IMR-90 (cell line): ENCODE measurements at regions not wholly inside any gene's neighbourhood (a gene's known extent, or its start where the extent isn't known, plus 50 kb on each side); places are given as distances from the start of the nearest gene placed in this dataset.

Source experiments
- ATAC-seq: fragments of 200-7000 bp; cut with Tn5 transposase; 2 replicates; pipeline ENCODE4 v1.9.1; 2020; ENCODE audit warnings: low read depth, mild to moderate bottlenecking, moderate library complexity
- BruUV-seq: library from RNA; stranded (reverse); fragments of 400-500 nt; replicated peaks from 2 replicates; lab custom pipeline; 2021; lab: Mats Ljungman, UMichigan
- CTCF ChIA-PET: fragments of 300-600 bp; formaldehyde crosslinking; extraction: SDS; loops from one replicate; lab custom pipeline; 2021; ENCODE audit warnings: antibody characterized with exemption; lab: Yijun Ruan, JAX
- POLR2A ChIA-PET: fragments of 300-600 bp; sonication (Branson Sonifier 250); formaldehyde crosslinking; loops from one replicate; lab custom pipeline; 2022; ENCODE audit warnings: antibody characterized with exemption; ENCODE audit not compliant: unreplicated experiment; lab: Charles Lee
- DNase-seq: peaks from one replicate; pipeline ENCODE4 v3.0.0; 2013
- H2AFZ ChIP-seq: replicated peaks from 2 replicates; pipeline ENCODE3; 2013; ENCODE audit warnings: low read length, mild to moderate bottlenecking; ENCODE audit not compliant: poor library complexity
- H2AK5ac ChIP-seq: 2 replicates; pipeline ENCODE4 v1.6.1; 2013; ENCODE audit warnings: low read depth, low read length, inconsistent platforms
- H2AK9ac ChIP-seq: replicated peaks from 2 replicates; pipeline ENCODE3; 2013; ENCODE audit warnings: mild to moderate bottlenecking, low read depth, low read length, moderate library complexity; ENCODE audit not compliant: poor library complexity
- H2BK120ac ChIP-seq: 2 replicates; pipeline ENCODE4 v1.6.1; 2013; ENCODE audit warnings: low read depth, low read length, inconsistent platforms
- H2BK15ac ChIP-seq: 3 replicates; pipeline ENCODE4 v1.6.1; 2013; ENCODE audit warnings: low read depth, low read length, inconsistent platforms
- H2BK20ac ChIP-seq: 2 replicates; pipeline ENCODE4 v1.6.1; 2013; ENCODE audit warnings: low read depth, mild to moderate bottlenecking, inconsistent platforms, low read length, moderate library complexity
- H2BK5ac ChIP-seq: 2 replicates; pipeline ENCODE4 v1.6.1; 2013; ENCODE audit warnings: mild to moderate bottlenecking, low read depth, low read length, inconsistent platforms; ENCODE audit not compliant: poor library complexity, severe bottlenecking
- H3K14ac ChIP-seq: replicated peaks from 2 replicates; pipeline ENCODE4 v1.6.1; 2013; ENCODE audit warnings: low read depth, low read length, inconsistent platforms
- H3K18ac ChIP-seq: 2 replicates; pipeline ENCODE4 v1.6.1; 2013; ENCODE audit warnings: low read depth, low read length, control low read depth
- H3K23ac ChIP-seq: 2 replicates; pipeline ENCODE4 v1.6.1; 2013; ENCODE audit warnings: low read depth, low read length, inconsistent platforms
- H3K27ac ChIP-seq: 2 replicates; pipeline ENCODE4 v1.5.1; 2013; ENCODE audit warnings: mild to moderate bottlenecking, control low read depth, low read length; ENCODE audit not compliant: insufficient read depth
- H3K27me3 ChIP-seq: 2 replicates; pipeline ENCODE4 v1.6.1; 2013; ENCODE audit warnings: low read length; ENCODE audit not compliant: control insufficient read depth, insufficient read depth
- H3K36me3 ChIP-seq: 2 replicates; pipeline ENCODE4 v1.6.1; 2013; ENCODE audit warnings: low read length, mixed read lengths; ENCODE audit not compliant: control insufficient read depth, insufficient read depth
- H3K4ac ChIP-seq: 2 replicates; pipeline ENCODE4 v1.6.1; 2013; ENCODE audit warnings: low read depth, low read length, inconsistent platforms
- H3K4me1 ChIP-seq: 2 replicates; pipeline ENCODE4 v1.6.1; 2013; ENCODE audit warnings: low read length, mixed read lengths; ENCODE audit not compliant: control insufficient read depth, insufficient read depth
- H3K4me2 ChIP-seq: 2 replicates; pipeline ENCODE4 v1.6.1; 2013; ENCODE audit warnings: low read depth, mild to moderate bottlenecking, control low read depth, low read length, moderate library complexity
- H3K4me3 ChIP-seq: 2 replicates; pipeline ENCODE4 v1.5.1; 2013; ENCODE audit warnings: low read depth, mild to moderate bottlenecking, control low read depth, low read length, moderate library complexity; ENCODE audit not compliant: insufficient read depth
- H3K56ac ChIP-seq: 2 replicates; pipeline ENCODE4 v1.6.1; 2013; ENCODE audit warnings: low read length, inconsistent platforms; ENCODE audit not compliant: insufficient read depth; ENCODE audit errors: extremely low read depth
- H3K79me1 ChIP-seq, 2 experiments: 2 replicates each; pipeline ENCODE4 v1.6.1; 2013; ENCODE audit warnings: low read length in 2 of 2, inconsistent platforms in 1 of 2, low read depth in 1 of 2
- H3K9ac ChIP-seq: 2 replicates; pipeline ENCODE4 v1.6.1; 2013; ENCODE audit warnings: low read depth, low read length, control low read depth
- H3K9me1 ChIP-seq: 2 replicates; pipeline ENCODE4 v1.6.1; 2013; ENCODE audit warnings: low read length, inconsistent platforms; ENCODE audit not compliant: insufficient read depth
- H3K9me3 ChIP-seq: 2 replicates; pipeline ENCODE4 v1.6.1; 2013; ENCODE audit warnings: low read length; ENCODE audit not compliant: control insufficient read depth, insufficient read depth
- H4K20me1 ChIP-seq: 2 replicates; pipeline ENCODE4 v1.6.1; 2013; ENCODE audit warnings: low read length, inconsistent platforms; ENCODE audit not compliant: insufficient read depth
- H4K5ac ChIP-seq: 2 replicates; pipeline ENCODE4 v1.6.1; 2013; ENCODE audit warnings: mild to moderate bottlenecking, low read depth, low read length, control low read depth
- H4K8ac ChIP-seq, 2 experiments: 2 replicates each; pipeline ENCODE4 v1.6.1; 2013; ENCODE audit warnings: low read depth in 2 of 2, low read length in 2 of 2, control low read depth in 1 of 2, inconsistent platforms in 1 of 2
- H4K91ac ChIP-seq: 2 replicates; pipeline ENCODE4 v1.6.1; 2013; ENCODE audit warnings: low read depth, low read length, inconsistent platforms; ENCODE audit not compliant: insufficient read depth
- CHD1 ChIP-seq: IDR thresholded peaks from 2 replicates; pipeline ENCODE4 v1.6.1; 2012; ENCODE audit warnings: low read depth, low read length, improper control_type of control experiment
- ELK1 ChIP-seq: fragments of 150-350 bp; IDR thresholded peaks from 2 replicates; pipeline ENCODE4 v1.6.1; 2016; ENCODE audit warnings: low read depth, mild to moderate bottlenecking, low read length, moderate library complexity, borderline replicate concordance
- MAZ ChIP-seq: IDR thresholded peaks from 2 replicates; pipeline ENCODE4 v1.6.1; 2012; ENCODE audit warnings: low read depth, mild to moderate bottlenecking, low read length, improper control_type of control experiment, moderate library complexity, borderline replicate concordance
- NFE2L2 ChIP-seq: fragments of 150-350 bp; IDR thresholded peaks from 2 replicates; pipeline ENCODE4 v1.6.1; 2016; ENCODE audit warnings: low read depth, mild to moderate bottlenecking, low read length
- RFX5 ChIP-seq: IDR thresholded peaks from 2 replicates; pipeline ENCODE4 v1.8.0; 2012; ENCODE audit warnings: low read depth, mild to moderate bottlenecking, low read length, moderate library complexity
- SMC3 ChIP-seq: fragments of 150-350 bp; IDR thresholded peaks from 2 replicates; pipeline ENCODE4 v1.6.1; 2016; ENCODE audit warnings: low read depth, mild to moderate bottlenecking, antibody characterized with exemption, low read length, moderate library complexity
- WGBS, 2 experiments: methylation state at CpG; one replicate each; pipeline versions ENCODE4 v1.1.5 to v1.1.7; 2013; ENCODE audit warnings: missing lambda C conversion rate in 2 of 2; ENCODE audit not compliant: insufficient read length in 1 of 2; ENCODE audit errors: extremely low coverage in 2 of 2; 5-methylcytosine and 5-hydroxymethylcytosine counted together
- dilution Hi-C: fragments of 300-500 bp; cut with HindIII; formaldehyde crosslinking; loops from one replicate; pipeline ENCODE4 v1.14.3; 2018; ENCODE audit warnings: low sequenced_read_pairs; ENCODE audit not compliant: unreplicated experiment
- in situ Hi-C: fragments of 300-500 bp; cut with MboI; formaldehyde crosslinking; loops from 3 replicates; pipeline ENCODE4 v1.14.3; 2019; ENCODE audit warnings: low sequenced_read_pairs, inconsistent platforms, mixed read lengths
- intact Hi-C: fragments of 100-400 bp; cut with micrococcal nuclease; formaldehyde crosslinking; loops from 2 replicates; pipeline ENCODE4 v1.10.0; 2022

DNA sequence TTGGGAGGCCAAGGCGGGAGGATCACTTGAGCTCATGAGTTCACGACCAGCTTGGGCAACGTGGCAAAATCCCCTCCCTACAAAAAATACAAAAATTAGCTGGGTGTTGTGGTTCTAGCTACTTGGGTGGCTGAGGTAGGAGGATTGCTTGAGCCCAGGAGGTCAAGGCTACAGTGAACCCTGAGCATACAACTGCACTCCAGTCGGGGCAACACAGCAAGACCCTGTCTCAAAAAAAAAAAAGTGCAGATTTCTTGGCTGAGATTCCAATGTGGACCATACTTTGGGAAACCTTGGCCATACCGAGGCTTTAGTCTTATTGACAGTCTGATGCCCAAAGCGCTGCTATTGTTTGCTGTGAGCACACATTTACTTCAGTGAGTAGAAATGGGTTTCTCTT, 113.6 kb upstream of the CLINT1 start:
- Histone ChIP-seq H3K4me1 (no peaks in the 10 kb centered on the region), H3K4me2 (no peak overlapping the region), H4K5ac (no peak overlapping the region), H4K91ac (no peak overlapping the region), H3K4ac (no peak overlapping the region), H2BK15ac (no peak overlapping the region), H3K27me3 (peaks cover 3% of the 10 kb centered on the region; the same call in 1 of the 2 replicates), H3K23ac (no peak overlapping the region), H3K56ac (no peak overlapping the region), H2AFZ (no peak overlapping the region), H2AK9ac (no peak overlapping the region), H3K9me3 (no peaks in the 10 kb centered on the region), H3K27ac (no peak overlapping the region), H3K14ac (no peak overlapping the region), H3K9ac (no peak overlapping the region), H4K20me1 (no peaks in the 10 kb centered on the region), H2BK5ac (no peak overlapping the region), H2BK20ac (no peak overlapping the region), H3K79me1 (no peaks in the 10 kb centered on the region), H3K18ac (no peak overlapping the region), H3K9me1 (no peaks in the 10 kb centered on the region), H3K36me3 (no peaks in the 10 kb centered on the region), H2AK5ac (no peak overlapping the region), H2BK120ac (no peak overlapping the region), H4K8ac (no peak overlapping the region), H3K4me3 (no peak overlapping the region)
- 33% methylated on average over 1 of the region's 6 CpGs; no CpG with 5 or more reads in 1 of the 2 experiments for WGBS, 2 experiments
- intact Hi-C loops, result no loop called here
- in situ Hi-C loops, result no loop called here
- no peak for TF ChIP-seq CHD1
- no peak for TF ChIP-seq MAZ
- TF ChIP-seq RFX5, result no peak
- no peak for TF ChIP-seq NFE2L2
- TF ChIP-seq SMC3, result no peak
- no peak for TF ChIP-seq ELK1
- no peak for DNase-seq
- dilution Hi-C loops, result no loop called here
- no TSS peak for BruUV-seq
- POLR2A ChIA-PET, result no interaction called here
- CTCF ChIA-PET, result interaction anchor here (0.6 kb wide), 1 partner anchor 1163 kb away, joined by 3 read pairs; no protein-coding TSS in a partner anchor
- no peak for ATAC-seq
